HG03342 (cell line): ENCODE measurements at regions not wholly inside any gene's neighbourhood (a gene's known extent, or its start where the extent isn't known, plus 50 kb on each side); places are given as distances from the start of the nearest gene placed in this dataset.
"Not testable (repeated sequence)": the region's sequence is repeated elsewhere in the genome, so short reads cannot be mapped to it uniquely, and the experiment has no call there.

ENCODE experiments used
- ATAC-seq: cut with Tn5 transposase; IDR thresholded peaks from one replicate; pipeline ENCODE4 v1.9.1; 2021; ENCODE audit warnings: mild to moderate bottlenecking, moderate library complexity; ENCODE audit not compliant: unreplicated experiment

GRCh38 chr1:14371771-14372497 lies 226.6 kb upstream of the KAZN start:
- ATAC-seq, result no peak

- no peak for ATAC-seq
These were observed 226.0 kb upstream of the KAZN start for GRCh38 chr1:14372526-14372925.

GRCh38 chr1:14373081-14373758 lies 225.3 kb upstream of the KAZN start:
- no peak for ATAC-seq

- ATAC-seq, result no peak
These were observed 223.3 kb upstream of the KAZN start for GRCh38 chr1:14375226-14375625.

GRCh38 chr1:14377386-14377785 lies 221.1 kb upstream of the KAZN start:
- ATAC-seq, result no peak

- no peak for ATAC-seq
These were observed 218.1 kb upstream of the KAZN start for GRCh38 chr1:14380408-14380807.

- no peak for ATAC-seq
These were observed 207.7 kb upstream of the KAZN start for GRCh38 chr1:14390816-14391215.

GRCh38 chr1:14392161-14392858 lies 206.2 kb upstream of the KAZN start:
- no peak for ATAC-seq

- no peak for ATAC-seq
These were observed 205.6 kb upstream of the KAZN start for GRCh38 chr1:14392859-14393365.

GRCh38 chr1:14396100-14396499 lies 202.4 kb upstream of the KAZN start:
- ATAC-seq, result no peak

- no peak for ATAC-seq
These were observed 194.4 kb upstream of the KAZN start for GRCh38 chr1:14403961-14404645.

- ATAC-seq, result no peak
These were observed 193.6 kb upstream of the KAZN start for GRCh38 chr1:14404862-14405301.

GRCh38 chr1:14412235-14412634 lies 186.2 kb upstream of the KAZN start:
- ATAC-seq, result no peak

GRCh38 chr1:14413819-14414490 lies 184.5 kb upstream of the KAZN start:
- ATAC-seq, result no peak

GRCh38 chr1:14415396-14415795 lies 183.1 kb upstream of the KAZN start:
- ATAC-seq, result no peak

GRCh38 chr1:14419778-14420218 lies 178.7 kb upstream of the KAZN start:
- not testable (repeated sequence) for ATAC-seq

GRCh38 chr1:14420686-14421085 lies 177.8 kb upstream of the KAZN start:
- ATAC-seq, result no peak

GRCh38 chr1:14421295-14421976 lies 177.0 kb upstream of the KAZN start:
- no peak for ATAC-seq

- no peak for ATAC-seq
These were observed 176.4 kb upstream of the KAZN start for GRCh38 chr1:14421977-14422609.
